ENCODE measurements at regions not wholly inside any gene's neighbourhood (a gene's known extent, or its start where the extent isn't known, plus 50 kb on each side); places are given as distances from the start of the nearest gene placed in this dataset.
A peak's percentile ranks its signal among the peaks of the same experiment; 100 is the strongest.
"Not testable (repeated sequence)": the region's sequence is repeated elsewhere in the genome, so short reads cannot be mapped to it uniquely, and the experiment has no call there.

GRCh38 chr6:10343320-10343719 lies 71.6 kb downstream of the TFAP2A start:
- no peak for DNase-seq (ENCODE audit: low spot score)

- DNase-seq (ENCODE audit: low spot score), result no peak
Observed at GRCh38 chr6:10341605-10342004, 73.3 kb downstream of the TFAP2A start.

- DNase-seq (ENCODE audit: low spot score), result no peak
Observed at GRCh38 chr6:10338151-10338550, 76.7 kb downstream of the TFAP2A start.

- not testable (repeated sequence) for DNase-seq (ENCODE audit: low spot score)
Observed at GRCh38 chr6:10337376-10337775, 77.5 kb downstream of the TFAP2A start.

GRCh38 chr6:10332111-10332510 lies 82.8 kb downstream of the TFAP2A start:
- no peak for DNase-seq (ENCODE audit: low spot score)

GRCh38 chr6:10331334-10331968 lies 83.4 kb downstream of the TFAP2A start:
- no peak for DNase-seq (ENCODE audit: low spot score)

- DNase-seq (ENCODE audit: low spot score), result no peak
Observed at GRCh38 chr6:10330515-10330914, 84.4 kb downstream of the TFAP2A start.

- DNase-seq (ENCODE audit: low spot score), result no peak
Observed at GRCh38 chr6:10323018-10323417, 91.9 kb downstream of the TFAP2A start.

GRCh38 chr6:10320291-10320690 lies 94.6 kb downstream of the TFAP2A start:
- DNase-seq (ENCODE audit: low spot score), result no peak

- no peak for DNase-seq (ENCODE audit: low spot score)
Observed at GRCh38 chr6:10316373-10316721, 98.5 kb downstream of the TFAP2A start.

- DNase-seq (ENCODE audit: low spot score), result no peak
Observed at GRCh38 chr6:10315658-10316372, 99.1 kb downstream of the TFAP2A start.

- DNase-seq (ENCODE audit: low spot score), result peak; percentile 65
Observed at GRCh38 chr6:10315034-10315433, 99.8 kb downstream of the TFAP2A start.

GRCh38 chr6:10314163-10314955 lies 100.5 kb downstream of the TFAP2A start:
- no peak for DNase-seq (ENCODE audit: low spot score)

- no peak for DNase-seq (ENCODE audit: low spot score)
Observed at GRCh38 chr6:10313799-10314162, 101.1 kb downstream of the TFAP2A start.

- DNase-seq (ENCODE audit: low spot score), result peak; percentile 22
Observed at GRCh38 chr6:10312445-10312844, 102.4 kb downstream of the TFAP2A start.

GRCh38 chr6:10311546-10312405 lies 103.1 kb downstream of the TFAP2A start:
- not testable (repeated sequence) for DNase-seq (ENCODE audit: low spot score)

- DNase-seq (ENCODE audit: low spot score), result no peak
Observed at GRCh38 chr6:10310826-10311225, 104.0 kb downstream of the TFAP2A start.

GRCh38 chr6:10310330-10310653 lies 104.6 kb downstream of the TFAP2A start:
- DNase-seq (ENCODE audit: low spot score), result no peak

GRCh38 chr6:10309457-10310329 lies 105.2 kb downstream of the TFAP2A start:
- peak; percentile 23 for DNase-seq (ENCODE audit: low spot score)

GRCh38 chr6:10307476-10307875 lies 107.4 kb downstream of the TFAP2A start:
- DNase-seq (ENCODE audit: low spot score), result peak; percentile 57

GRCh38 chr6:10307028-10307427 lies 107.8 kb downstream of the TFAP2A start:
- DNase-seq (ENCODE audit: low spot score), result no peak

All from iPS-NIHi11 (cell line).